Stimulated activated effector memory CD8-positive, alpha-beta T cell treated with anti-CD3 and anti-CD28 coated beads, Interleukin-12 subunit alpha, Interleukin-12 subunit beta, amount 100 ng/mL, for 72 hours (primary cell): ENCODE measurements at regions not wholly inside any gene's neighbourhood (a gene's known extent, or its start where the extent isn't known, plus 50 kb on each side); places are given as distances from the start of the nearest gene placed in this dataset.

ENCODE experiments used
- ATAC-seq: fragments of 150-1000 bp; cut with Tn5 transposase; 2 replicates; pipeline ENCODE4 v1.10.0; 2021
- DNase-seq, 2 donors: peaks; one replicate each; pipeline ENCODE4 v3.0.0; 2021 to 2022; ENCODE audit warnings: low spot score in 2 of 2
- H3K27ac Mint-ChIP-seq: one replicate; pipeline ENCODE4 v1.8.0; 2022; ENCODE audit warnings: mild to moderate bottlenecking, mixed read lengths
- H3K36me3 Mint-ChIP-seq: one replicate; pipeline ENCODE4 v1.8.0; 2022; ENCODE audit warnings: mild to moderate bottlenecking, mixed read lengths
- H3K4me1 Mint-ChIP-seq: one replicate; pipeline ENCODE4 v1.8.0; 2022; ENCODE audit warnings: mixed read lengths
- H3K4me3 Mint-ChIP-seq: one replicate; pipeline ENCODE4 v1.8.0; 2022; ENCODE audit warnings: mild to moderate bottlenecking, mixed read lengths
- H3K9me3 Mint-ChIP-seq: one replicate; pipeline ENCODE4 v1.8.0; 2022; ENCODE audit warnings: mixed read lengths

GRCh38 chr1:115479055-115479482, 141.0 kb upstream of the NGF start:
- no peaks in the 10 kb centered on the region for H3K4me1 Mint-ChIP-seq
- no peak for DNase-seq
- H3K9me3 Mint-ChIP-seq = no peaks in the 10 kb centered on the region
- no peaks in the 10 kb centered on the region for H3K36me3 Mint-ChIP-seq
- no peak for ATAC-seq
- no peak overlapping the region for H3K27ac Mint-ChIP-seq
- no peak overlapping the region for H3K4me3 Mint-ChIP-seq

- no peaks in the 10 kb centered on the region for H3K4me1 Mint-ChIP-seq
- no peaks in the 10 kb centered on the region for H3K9me3 Mint-ChIP-seq
- DNase-seq = no peak
- H3K27ac Mint-ChIP-seq = no peak overlapping the region
- H3K4me3 Mint-ChIP-seq = no peak overlapping the region
- no peaks in the 10 kb centered on the region for H3K36me3 Mint-ChIP-seq
- ATAC-seq = no peak
These were observed 139.0 kb upstream of the NGF start for GRCh38 chr1:115477071-115477470.

- Mint-ChIP-seq H3K9me3 (no peaks in the 10 kb centered on the region), H3K4me3 (no peak overlapping the region), H3K4me1 (no peaks in the 10 kb centered on the region), H3K36me3 (no peaks in the 10 kb centered on the region), H3K27ac (no peak overlapping the region)
- DNase-seq (no peak), ATAC-seq (no peak)
These were observed 138.6 kb upstream of the NGF start for GRCh38 chr1:115476616-115477015.

GRCh38 chr1:115475901-115476300, 137.9 kb upstream of the NGF start:
- Mint-ChIP-seq H3K36me3 (no peaks in the 10 kb centered on the region), H3K4me1 (no peaks in the 10 kb centered on the region), H3K27ac (no peak overlapping the region), H3K4me3 (no peak overlapping the region), H3K9me3 (no peaks in the 10 kb centered on the region)
- no peak for ATAC-seq
- DNase-seq = no peak

- H3K36me3 Mint-ChIP-seq = no peaks in the 10 kb centered on the region
- no peak for DNase-seq
- H3K4me1 Mint-ChIP-seq = no peaks in the 10 kb centered on the region
- no peaks in the 10 kb centered on the region for H3K9me3 Mint-ChIP-seq
- no peak for ATAC-seq
- H3K4me3 Mint-ChIP-seq = no peak overlapping the region
- H3K27ac Mint-ChIP-seq = no peak overlapping the region
These were observed 137.2 kb upstream of the NGF start for GRCh38 chr1:115475252-115475651.

- Mint-ChIP-seq H3K36me3 (no peaks in the 10 kb centered on the region), H3K9me3 (no peaks in the 10 kb centered on the region), H3K4me3 (no peak overlapping the region), H3K4me1 (no peaks in the 10 kb centered on the region), H3K27ac (no peak overlapping the region)
- no peak for ATAC-seq
- DNase-seq = no peak
These were observed 136.0 kb upstream of the NGF start for GRCh38 chr1:115473986-115474565.

- H3K9me3 Mint-ChIP-seq = no peaks in the 10 kb centered on the region
- ATAC-seq = no peak
- no peak overlapping the region for H3K27ac Mint-ChIP-seq
- H3K4me3 Mint-ChIP-seq = no peak overlapping the region
- no peaks in the 10 kb centered on the region for H3K36me3 Mint-ChIP-seq
- no peaks in the 10 kb centered on the region for H3K4me1 Mint-ChIP-seq
- DNase-seq = no peak
These were observed 131.8 kb upstream of the NGF start for GRCh38 chr1:115469703-115470476.

- Mint-ChIP-seq H3K36me3 (no peaks in the 10 kb centered on the region), H3K9me3 (no peaks in the 10 kb centered on the region), H3K4me1 (no peaks in the 10 kb centered on the region), H3K27ac (no peak overlapping the region), H3K4me3 (no peak overlapping the region)
- ATAC-seq (no peak), DNase-seq (no peak)
These were observed 129.7 kb upstream of the NGF start for GRCh38 chr1:115467790-115468189.

- Mint-ChIP-seq H3K4me1 (no peaks in the 10 kb centered on the region), H3K27ac (no peak overlapping the region), H3K36me3 (no peaks in the 10 kb centered on the region), H3K4me3 (no peak overlapping the region), H3K9me3 (no peaks in the 10 kb centered on the region)
- no peak for DNase-seq
- no peak for ATAC-seq
These were observed 129.1 kb upstream of the NGF start for GRCh38 chr1:115467196-115467595.

GRCh38 chr1:115466433-115466832, 128.4 kb upstream of the NGF start:
- ATAC-seq = no peak
- no peaks in the 10 kb centered on the region for H3K36me3 Mint-ChIP-seq
- H3K27ac Mint-ChIP-seq = no peak overlapping the region
- H3K4me3 Mint-ChIP-seq = no peak overlapping the region
- no peak for DNase-seq
- H3K4me1 Mint-ChIP-seq = no peaks in the 10 kb centered on the region
- H3K9me3 Mint-ChIP-seq = no peaks in the 10 kb centered on the region

GRCh38 chr1:115465802-115466363, 127.8 kb upstream of the NGF start:
- no peaks in the 10 kb centered on the region for H3K36me3 Mint-ChIP-seq
- no peak overlapping the region for H3K4me3 Mint-ChIP-seq
- H3K27ac Mint-ChIP-seq = no peak overlapping the region
- H3K9me3 Mint-ChIP-seq = no peaks in the 10 kb centered on the region
- ATAC-seq = no peak
- DNase-seq = no peak
- no peaks in the 10 kb centered on the region for H3K4me1 Mint-ChIP-seq

GRCh38 chr1:115463347-115463746, 125.3 kb upstream of the NGF start:
- Mint-ChIP-seq H3K4me3 (no peak overlapping the region), H3K36me3 (no peaks in the 10 kb centered on the region), H3K9me3 (no peaks in the 10 kb centered on the region), H3K27ac (no peak overlapping the region), H3K4me1 (no peaks in the 10 kb centered on the region)
- no peak for DNase-seq
- ATAC-seq = no peak

- Mint-ChIP-seq H3K9me3 (no peaks in the 10 kb centered on the region), H3K36me3 (no peaks in the 10 kb centered on the region), H3K27ac (no peak overlapping the region), H3K4me3 (no peak overlapping the region), H3K4me1 (no peaks in the 10 kb centered on the region)
- ATAC-seq = no peak
- DNase-seq = no peak
These were observed 124.6 kb upstream of the NGF start for GRCh38 chr1:115462566-115463076.

GRCh38 chr1:115461526-115461925, 123.5 kb upstream of the NGF start:
- Mint-ChIP-seq H3K36me3 (no peaks in the 10 kb centered on the region), H3K4me1 (no peaks in the 10 kb centered on the region), H3K4me3 (no peak overlapping the region), H3K27ac (no peak overlapping the region), H3K9me3 (no peaks in the 10 kb centered on the region)
- DNase-seq (no peak), ATAC-seq (no peak)

- Mint-ChIP-seq H3K9me3 (no peaks in the 10 kb centered on the region), H3K36me3 (no peaks in the 10 kb centered on the region), H3K27ac (no peak overlapping the region), H3K4me1 (no peaks in the 10 kb centered on the region), H3K4me3 (no peak overlapping the region)
- ATAC-seq (no peak), DNase-seq (no peak)
These were observed 121.1 kb upstream of the NGF start for GRCh38 chr1:115459161-115459560.
